ENCODE measurements at regions not wholly inside any gene's neighbourhood (a gene's known extent, or its start where the extent isn't known, plus 50 kb on each side); places are given as distances from the start of the nearest gene placed in this dataset.
"Not testable (repeated sequence)": the region's sequence is repeated elsewhere in the genome, so short reads cannot be mapped to it uniquely, and the experiment has no call there.

- DNase-seq (ENCODE audit: low read depth in 2 of 2): no peak
Observed at GRCh38 chr1:184820956-184821355, 66.3 kb upstream of the EDEM3 start.

GRCh38 chr1:184820218-184820750 lies 65.6 kb upstream of the EDEM3 start:
- peak in 1 of 2 donors; percentile 40 for DNase-seq (ENCODE audit: low read depth in 2 of 2)

DNA sequence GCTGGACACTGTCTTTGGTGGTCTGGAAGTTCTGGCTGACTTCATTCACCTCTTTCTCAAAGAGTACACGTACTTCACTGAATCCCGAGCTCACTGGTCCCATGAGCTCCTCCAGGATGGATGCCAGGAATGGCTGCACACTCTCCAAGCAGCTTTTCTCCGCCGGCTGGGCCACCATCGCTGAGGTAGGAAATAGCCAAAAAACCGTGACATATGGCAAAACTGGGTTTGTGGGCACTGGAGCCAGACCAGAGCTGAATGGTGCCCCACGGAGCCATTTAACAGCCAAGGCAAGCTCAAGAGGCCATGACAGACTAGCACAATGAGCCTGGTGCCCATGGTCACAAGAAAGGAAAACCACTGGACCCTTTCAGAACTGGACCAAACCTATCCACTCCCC lies 64.0 kb upstream of the EDEM3 start:
- no peak for DNase-seq (ENCODE audit: low read depth in 2 of 2)

DNA sequence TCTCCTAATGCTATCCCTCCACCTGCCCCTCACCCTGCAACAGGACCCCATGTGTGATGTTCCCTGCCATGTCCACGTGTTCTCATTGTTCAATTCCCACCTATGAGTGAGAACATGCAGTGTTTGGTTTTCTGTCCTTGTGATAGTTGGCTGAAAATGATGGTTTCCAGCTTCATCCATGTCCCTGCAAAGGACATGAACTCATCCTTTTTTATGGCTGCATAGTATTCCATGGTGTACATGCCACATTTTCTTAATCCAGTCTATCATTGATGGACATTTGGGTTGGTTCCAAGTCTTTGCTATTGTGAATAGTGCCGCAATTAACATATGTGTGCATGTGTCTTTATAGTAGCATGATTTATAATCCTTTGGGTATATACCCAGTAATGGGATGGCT lies 62.3 kb upstream of the EDEM3 start:
- DNase-seq (ENCODE audit: low read depth in 2 of 2): not testable (repeated sequence)

DNA sequence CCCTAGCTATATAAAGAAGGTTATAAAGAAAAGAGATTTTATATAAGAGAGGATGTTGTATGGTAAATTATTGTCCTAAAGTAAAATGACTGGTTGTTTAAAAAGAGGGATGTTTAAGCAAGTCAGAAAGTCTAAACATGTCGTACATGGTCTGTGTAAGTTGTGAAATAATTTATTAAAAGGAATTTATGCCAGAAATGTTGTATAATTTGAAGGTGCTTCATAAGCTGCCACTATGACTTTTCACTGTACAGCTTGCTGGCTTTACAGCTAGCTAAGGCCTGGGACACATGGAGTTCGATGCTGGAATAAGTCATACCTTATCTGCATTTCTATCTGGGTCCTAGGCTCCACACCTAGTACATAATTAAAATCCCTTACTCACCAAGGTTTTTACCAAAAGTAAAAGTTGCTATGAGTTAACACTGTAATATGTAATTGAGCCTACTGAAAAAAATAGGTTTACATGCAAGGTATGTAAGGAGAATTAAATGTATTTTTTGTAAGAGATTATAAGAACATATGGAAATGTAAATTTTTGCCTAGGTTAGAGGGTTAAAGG lies 59.0 kb upstream of the EDEM3 start:
- DNase-seq (ENCODE audit: low read depth in 2 of 2): no peak

DNA sequence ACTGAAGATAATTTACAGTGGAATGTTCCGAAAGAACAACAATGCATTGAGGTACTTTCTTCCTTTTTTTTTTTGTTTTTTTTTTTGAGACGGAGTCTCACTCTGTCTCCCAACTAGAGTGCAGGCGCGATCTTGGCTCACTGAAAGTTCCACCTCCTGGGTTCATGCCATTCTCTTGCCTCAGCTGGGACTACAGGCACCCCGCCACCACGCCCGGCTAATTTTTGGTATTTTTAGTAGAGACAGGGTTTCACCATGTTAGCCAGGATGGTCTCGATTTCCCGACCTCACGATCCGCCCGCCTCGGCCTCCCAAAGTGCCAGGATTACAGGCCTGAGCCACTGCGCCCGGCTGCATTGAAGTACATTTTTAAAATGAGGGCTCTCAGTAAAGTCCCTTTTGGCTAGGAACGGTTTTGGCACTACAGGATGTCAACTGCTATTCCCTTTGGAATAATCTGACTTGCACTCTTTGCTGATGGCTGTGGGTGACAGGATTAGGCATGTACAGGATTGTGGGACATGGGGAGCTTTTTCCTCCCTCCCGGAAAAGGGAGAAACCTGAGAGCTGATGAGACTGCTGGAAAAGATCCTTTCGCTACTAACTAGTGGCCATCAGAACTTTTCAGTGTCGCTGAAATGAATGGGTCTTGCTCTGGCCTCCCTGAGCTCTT lies 56.9 kb upstream of the EDEM3 start:
- no peak for DNase-seq (ENCODE audit: low read depth in 2 of 2)

DNA sequence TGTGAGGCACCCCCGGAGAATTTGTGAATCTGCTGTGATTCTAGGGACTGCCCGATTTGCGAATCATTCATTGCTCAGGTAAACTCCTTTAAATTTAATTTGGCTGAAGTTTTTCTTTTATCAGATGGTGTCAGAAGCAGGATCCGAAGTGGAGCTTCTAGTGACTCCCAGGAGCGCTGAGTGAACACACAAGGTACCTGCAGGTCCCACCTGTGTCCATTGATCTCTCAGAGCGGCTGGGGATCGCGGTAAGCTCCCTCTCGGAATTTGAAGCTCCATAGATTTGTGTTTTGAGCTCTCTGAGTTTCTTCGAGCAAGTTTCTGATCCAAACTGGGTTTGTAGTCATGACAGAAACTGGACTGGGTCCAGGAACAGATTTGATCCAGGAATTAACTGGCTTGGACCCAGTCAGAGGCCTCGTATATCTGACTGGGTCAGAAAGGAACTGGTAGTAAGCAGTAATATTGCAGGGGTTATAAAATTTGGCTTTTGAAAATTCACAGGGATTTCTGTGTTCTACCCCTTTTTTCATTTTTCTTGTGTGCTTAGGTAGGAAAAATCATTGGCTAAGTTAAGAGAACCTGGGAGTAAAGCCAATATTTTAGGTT lies 56.2 kb upstream of the EDEM3 start:
- no peak for DNase-seq (ENCODE audit: low read depth in 2 of 2)

- DNase-seq (ENCODE audit: low read depth in 2 of 2): no peak
Observed at GRCh38 chr1:184806296-184806721, 51.7 kb upstream of the EDEM3 start.

GRCh38 chr1:184805667-184806295 lies 51.1 kb upstream of the EDEM3 start:
- DNase-seq (ENCODE audit: low read depth in 2 of 2): peak; percentile 87 to 89

All from lung microvascular endothelial cell (primary cell).